K562 (cell line): ENCODE measurements at regions not wholly inside any gene's neighbourhood (a gene's known extent, or its start where the extent isn't known, plus 50 kb on each side); places are given as distances from the start of the nearest gene placed in this dataset.

Experiments used
- CTCF ChIP-seq, 3 experiments: IDR thresholded peaks in 2 of 3; conservative IDR thresholded peaks in 1 of 3; 2 replicates each; pipeline ENCODE4 v1.5.1; 2011 to 2012; ENCODE audit warnings: low read length in 3 of 3, mild to moderate bottlenecking in 3 of 3, control low read depth in 2 of 3, improper control_type of control experiment in 1 of 3, inconsistent platforms in 1 of 3, low read depth in 1 of 3, mixed read lengths in 1 of 3, moderate library complexity in 1 of 3; ENCODE audit not compliant: insufficient read depth in 2 of 3
- ETV6 ChIP-seq, 3 experiments: fragments of 150-350 bp in 1 of 3; sonication (generic) in 1 of 3; formaldehyde crosslinking in 1 of 3; IDR thresholded peaks; 2 replicates each; pipeline versions ENCODE4 v1.6.1 to v1.8.0; 2014 to 2022; ENCODE audit warnings: borderline replicate concordance in 2 of 3, low read depth in 2 of 3, antibody characterized with exemption in 1 of 3, low read length in 1 of 3, mild to moderate bottlenecking in 1 of 3, missing genetic modification reagents in 1 of 3
- GABPB1 ChIP-seq: sonication (generic); formaldehyde crosslinking; IDR thresholded peaks from 2 replicates; pipeline ENCODE4 v1.8.0; 2022; ENCODE audit warnings: mild to moderate bottlenecking, missing genetic modification reagents
- GATA2 ChIP-seq: sonication (generic); formaldehyde crosslinking; IDR thresholded peaks from 2 replicates; pipeline ENCODE4 v1.4.0; 2020; ENCODE audit warnings: mild to moderate bottlenecking, missing genetic modification reagents
- KDM5B ChIP-seq: fragments of 200-600 bp; sonication (generic); IDR thresholded peaks from 2 replicates; pipeline ENCODE4 v1.6.1; 2012; ENCODE audit warnings: low read depth, mild to moderate bottlenecking, moderate library complexity, low read length, control low read depth, inconsistent platforms; ENCODE audit not compliant: insufficient replicate concordance
- PATZ1 ChIP-seq: fragments of 250-450 bp; sonication (Bioruptor Pico); IDR thresholded peaks from 2 replicates; pipeline ENCODE4 v1.5.0; 2020; ENCODE audit warnings: mild to moderate bottlenecking, borderline replicate concordance
- PHB ChIP-seq: fragments of 250-450 bp; sonication (Bioruptor Pico); IDR thresholded peaks from 2 replicates; pipeline ENCODE4 v1.5.0; 2021
- POLR2AphosphoS5 ChIP-seq: IDR thresholded peaks from 2 replicates; pipeline ENCODE4 v1.6.1; 2011; ENCODE audit warnings: mild to moderate bottlenecking, low read depth, low read length, moderate library complexity; ENCODE audit not compliant: control insufficient read depth, insufficient read depth
- RFX5 ChIP-seq: IDR thresholded peaks from 2 replicates; pipeline ENCODE4 v1.6.1; 2011; ENCODE audit warnings: low read depth, mild to moderate bottlenecking, improper control_type of control experiment, low read length
- ZFP1 ChIP-seq: fragments of 450-650 bp; formaldehyde crosslinking; IDR thresholded peaks from 2 replicates; pipeline ENCODE4 v1.4.0; 2020; ENCODE audit warnings: mild to moderate bottlenecking, mixed read lengths
- TF ChIP-seq, protein P1 (sequence below), 2 experiments: fragments of 200-800 bp in 1 of 2; sonication (Bioruptor generic) in 1 of 2; sonication (generic) in 1 of 2; formaldehyde crosslinking in 1 of 2; IDR thresholded peaks in 1 of 2; conservative IDR thresholded peaks in 1 of 2; 2 replicates each; pipeline versions ENCODE4 v1.5.0 to v1.6.1; 2016 to 2020; ENCODE audit warnings: missing compliant biosample characterization in 1 of 2, missing genetic modification characterization in 1 of 2, missing genetic modification reagents in 1 of 2

- TF ChIP-seq ZFP1 (CRISPR knock-in tag) (no peak), GABPB1 (CRISPR knock-in tag) (no peak), CTCF (IDR thresholded peaks at IDR 0.05 in 2 of 3, conservative IDR thresholded peaks at IDR 0.05 in 1 of 3; ENCODE audit: insufficient read depth in 2 of 3, low read depth in 1 of 3, low read length in 3 of 3) (no peak), ETV6 (IDR thresholded peaks at IDR 0.05; ENCODE audit: borderline replicate concordance in 1 of 2, low read depth in 2 of 2, low read length in 1 of 2) (no peak), ETV6 (CRISPR knock-in tag; IDR thresholded peaks at IDR 0.05; ENCODE audit: borderline replicate concordance) (no peak), PHB (CRISPR knock-in tag) (no peak), POLR2AphosphoS5 (no peak), PATZ1 (CRISPR knock-in tag) (no peak), GATA2 (CRISPR knock-in tag) (no peak), KDM5B (no peak), RFX5 (no peak)
- TF ChIP-seq, protein P1, sequence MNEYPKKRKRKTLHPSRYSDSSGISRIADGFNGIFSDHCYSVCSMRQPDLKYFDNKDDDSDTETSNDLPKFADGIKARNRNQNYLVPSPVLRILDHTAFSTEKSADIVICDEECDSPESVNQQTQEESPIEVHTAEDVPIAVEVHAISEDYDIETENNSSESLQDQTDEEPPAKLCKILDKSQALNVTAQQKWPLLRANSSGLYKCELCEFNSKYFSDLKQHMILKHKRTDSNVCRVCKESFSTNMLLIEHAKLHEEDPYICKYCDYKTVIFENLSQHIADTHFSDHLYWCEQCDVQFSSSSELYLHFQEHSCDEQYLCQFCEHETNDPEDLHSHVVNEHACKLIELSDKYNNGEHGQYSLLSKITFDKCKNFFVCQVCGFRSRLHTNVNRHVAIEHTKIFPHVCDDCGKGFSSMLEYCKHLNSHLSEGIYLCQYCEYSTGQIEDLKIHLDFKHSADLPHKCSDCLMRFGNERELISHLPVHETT (CRISPR knock-in tag; conservative IDR thresholded peaks at IDR 0.05 in 1 of 2, IDR thresholded peaks at IDR 0.05 in 1 of 2) = no peak
Observed at GRCh38 chr4:187516224-187516623, 479.3 kb upstream of the ZFP42 start.
